H7 (cell line): ENCODE measurements at regions not wholly inside any gene's neighbourhood (a gene's known extent, or its start where the extent isn't known, plus 50 kb on each side); places are given as distances from the start of the nearest gene placed in this dataset.

Experiments used
- DNase-seq: peaks from one replicate; pipeline ENCODE4 v3.0.0; 2012
- H3K27me3 ChIP-seq: 2 replicates; pipeline ENCODE4 v1.6.0; 2011; ENCODE audit warnings: mild to moderate bottlenecking, low read length; ENCODE audit not compliant: control insufficient read depth, insufficient read depth
- H3K36me3 ChIP-seq: replicated peaks from 2 replicates; pipeline ENCODE4 v1.5.1; 2011; ENCODE audit warnings: low read length; ENCODE audit not compliant: control insufficient read depth, insufficient read depth
- H3K4me3 ChIP-seq: 2 replicates; pipeline ENCODE4 v1.5.1; 2011; ENCODE audit warnings: low read depth, mild to moderate bottlenecking, control low read depth, low read length, moderate library complexity; ENCODE audit not compliant: insufficient read depth

GRCh38 chr12:4056910-4057845 lies 184.0 kb upstream of the PARP11 start:
- Histone ChIP-seq H3K4me3 (no peak overlapping the region), H3K36me3 (no peaks in the 10 kb centered on the region), H3K27me3 (no peaks in the 10 kb centered on the region)
- DNase-seq: no peak

GRCh38 chr12:4054630-4055029 lies 181.4 kb upstream of the PARP11 start:
- no peaks in the 10 kb centered on the region for H3K36me3 ChIP-seq
- H3K4me3 ChIP-seq: no peak overlapping the region
- H3K27me3 ChIP-seq: no peaks in the 10 kb centered on the region
- no peak for DNase-seq

- Histone ChIP-seq H3K4me3 (no peak overlapping the region), H3K27me3 (no peaks in the 10 kb centered on the region), H3K36me3 (no peaks in the 10 kb centered on the region)
- DNase-seq: no peak
These were observed 179.5 kb upstream of the PARP11 start for GRCh38 chr12:4052691-4053090.

GRCh38 chr12:4051596-4051995 lies 178.4 kb upstream of the PARP11 start:
- DNase-seq: no peak
- Histone ChIP-seq H3K4me3 (no peak overlapping the region), H3K36me3 (no peaks in the 10 kb centered on the region), H3K27me3 (no peaks in the 10 kb centered on the region)

GRCh38 chr12:4050340-4050739 lies 177.1 kb upstream of the PARP11 start:
- Histone ChIP-seq H3K27me3 (no peaks in the 10 kb centered on the region), H3K4me3 (no peak overlapping the region), H3K36me3 (no peaks in the 10 kb centered on the region)
- no peak for DNase-seq

- no peak overlapping the region for H3K4me3 ChIP-seq
- DNase-seq: no peak
- no peaks in the 10 kb centered on the region for H3K27me3 ChIP-seq
- H3K36me3 ChIP-seq: no peaks in the 10 kb centered on the region
These were observed 176.3 kb upstream of the PARP11 start for GRCh38 chr12:4049298-4050080.

- no peak overlapping the region for H3K4me3 ChIP-seq
- no peaks in the 10 kb centered on the region for H3K36me3 ChIP-seq
- no peak for DNase-seq
- no peaks in the 10 kb centered on the region for H3K27me3 ChIP-seq
These were observed 174.2 kb upstream of the PARP11 start for GRCh38 chr12:4047421-4047820.

GRCh38 chr12:4046495-4046840 lies 173.3 kb upstream of the PARP11 start:
- no peak for DNase-seq
- no peaks in the 10 kb centered on the region for H3K36me3 ChIP-seq
- no peak overlapping the region for H3K4me3 ChIP-seq
- H3K27me3 ChIP-seq: no peaks in the 10 kb centered on the region

- no peaks in the 10 kb centered on the region for H3K27me3 ChIP-seq
These were observed 172.7 kb upstream of the PARP11 start for GRCh38 chr12:4045786-4046494.

GRCh38 chr12:4044736-4045730 lies 171.8 kb upstream of the PARP11 start:
- H3K36me3 ChIP-seq: no peaks in the 10 kb centered on the region
- no peak overlapping the region for H3K4me3 ChIP-seq
- H3K27me3 ChIP-seq: no peaks in the 10 kb centered on the region
- DNase-seq: no peak

More at GRCh38 chr12:4045786-4046494, 172.7 kb upstream of the PARP11 start:
- no peaks in the 10 kb centered on the region for H3K36me3 ChIP-seq
- no peak for DNase-seq
- no peak overlapping the region for H3K4me3 ChIP-seq

GRCh38 chr12:4044101-4044500 lies 170.9 kb upstream of the PARP11 start:
- H3K36me3 ChIP-seq: no peaks in the 10 kb centered on the region
- DNase-seq: no peak
- H3K27me3 ChIP-seq: no peaks in the 10 kb centered on the region
- no peak overlapping the region for H3K4me3 ChIP-seq

GRCh38 chr12:4041187-4041885 lies 168.1 kb upstream of the PARP11 start:
- no peak for DNase-seq
- H3K36me3 ChIP-seq: no peaks in the 10 kb centered on the region
- H3K4me3 ChIP-seq: no peak overlapping the region
- H3K27me3 ChIP-seq: no peaks in the 10 kb centered on the region

GRCh38 chr12:4039931-4040330 lies 166.7 kb upstream of the PARP11 start:
- DNase-seq: no peak

More at GRCh38 chr12:4039931-4040330, 166.7 kb upstream of the PARP11 start:
- Histone ChIP-seq H3K4me3 (no peak overlapping the region), H3K27me3 (no peaks in the 10 kb centered on the region), H3K36me3 (no peaks in the 10 kb centered on the region)
